ES-I3 (cell line): ENCODE measurements at regions not wholly inside any gene's neighbourhood (a gene's known extent, or its start where the extent isn't known, plus 50 kb on each side); places are given as distances from the start of the nearest gene placed in this dataset.

Experiments
- H3K36me3 ChIP-seq: 2 replicates; pipeline ENCODE4 v1.6.1; 2013; ENCODE audit warnings: mild to moderate bottlenecking, low read length, control low read depth, moderate library complexity; ENCODE audit not compliant: insufficient read depth
- H3K4me1 ChIP-seq: 2 replicates; pipeline ENCODE4 v1.6.1; 2013; ENCODE audit warnings: mild to moderate bottlenecking, control low read depth, low read length; ENCODE audit not compliant: insufficient read depth
- H3K9ac ChIP-seq: 2 replicates; pipeline ENCODE4 v1.6.1; 2013; ENCODE audit warnings: low read depth, mild to moderate bottlenecking, low read length, moderate library complexity
- H3K9me3 ChIP-seq: 2 replicates; pipeline ENCODE4 v1.6.1; 2013; ENCODE audit warnings: mild to moderate bottlenecking, low read length, moderate library complexity; ENCODE audit not compliant: control insufficient read depth, insufficient read depth

GRCh38 chr1:184289825-184290550 is 96.8 kb upstream of the C1orf21 start:
- H3K36me3 ChIP-seq, result no peaks in the 10 kb centered on the region
- no peak overlapping the region for H3K9ac ChIP-seq
- H3K9me3 ChIP-seq, result peaks cover 11% of the 10 kb centered on the region; the same call in 1 of the 2 replicates
- H3K4me1 ChIP-seq, result no peaks in the 10 kb centered on the region

GRCh38 chr1:184291701-184292100 is 95.1 kb upstream of the C1orf21 start:
- Histone ChIP-seq H3K9me3 (peaks cover 7% of the 10 kb centered on the region; the same call in 1 of the 2 replicates), H3K9ac (no peak overlapping the region), H3K4me1 (no peaks in the 10 kb centered on the region), H3K36me3 (no peaks in the 10 kb centered on the region)

- H3K9me3 ChIP-seq, result peaks cover 7% of the 10 kb centered on the region; the same call in 1 of the 2 replicates
- no peak overlapping the region for H3K9ac ChIP-seq
- H3K4me1 ChIP-seq, result no peaks in the 10 kb centered on the region
- no peaks in the 10 kb centered on the region for H3K36me3 ChIP-seq
Measured at GRCh38 chr1:184292101-184292500, 94.7 kb upstream of the C1orf21 start.

GRCh38 chr1:184294101-184294500 is 92.7 kb upstream of the C1orf21 start:
- Histone ChIP-seq H3K9me3 (peaks cover 7% of the 10 kb centered on the region; the same call in 1 of the 2 replicates), H3K4me1 (peaks cover 5% of the 10 kb centered on the region), H3K36me3 (no peaks in the 10 kb centered on the region), H3K9ac (no peak overlapping the region)

GRCh38 chr1:184296466-184297243 is 90.2 kb upstream of the C1orf21 start:
- no peaks in the 10 kb centered on the region for H3K9me3 ChIP-seq

GRCh38 chr1:184297244-184297750 is 89.5 kb upstream of the C1orf21 start:
- Histone ChIP-seq H3K9ac (no peak overlapping the region), H3K9me3 (no peaks in the 10 kb centered on the region), H3K4me1 (peaks cover 5% of the 10 kb centered on the region), H3K36me3 (no peaks in the 10 kb centered on the region)

More at GRCh38 chr1:184296466-184297243, 90.2 kb upstream of the C1orf21 start:
- no peaks in the 10 kb centered on the region for H3K36me3 ChIP-seq
- H3K9ac ChIP-seq, result no peak overlapping the region
- peaks cover 5% of the 10 kb centered on the region for H3K4me1 ChIP-seq

- Histone ChIP-seq H3K36me3 (no peaks in the 10 kb centered on the region), H3K9me3 (no peaks in the 10 kb centered on the region; the same call in 1 of the 2 replicates), H3K4me1 (peaks cover 5% of the 10 kb centered on the region), H3K9ac (no peak overlapping the region)
Measured at GRCh38 chr1:184298440-184299405, 88.1 kb upstream of the C1orf21 start.

- Histone ChIP-seq H3K9ac (no peak overlapping the region), H3K9me3 (no peaks in the 10 kb centered on the region; the same call in 1 of the 2 replicates), H3K4me1 (peaks cover 5% of the 10 kb centered on the region), H3K36me3 (no peaks in the 10 kb centered on the region)
Measured at GRCh38 chr1:184299406-184299790, 87.4 kb upstream of the C1orf21 start.

GRCh38 chr1:184299796-184300195 is 87.0 kb upstream of the C1orf21 start:
- H3K9me3 ChIP-seq, result no peaks in the 10 kb centered on the region; the same call in 1 of the 2 replicates
- H3K36me3 ChIP-seq, result no peaks in the 10 kb centered on the region
- H3K4me1 ChIP-seq, result peaks cover 5% of the 10 kb centered on the region
- no peak overlapping the region for H3K9ac ChIP-seq

GRCh38 chr1:184300446-184300845 is 86.4 kb upstream of the C1orf21 start:
- no peak overlapping the region for H3K9ac ChIP-seq
- H3K36me3 ChIP-seq, result no peaks in the 10 kb centered on the region
- H3K9me3 ChIP-seq, result no peaks in the 10 kb centered on the region; the same call in 1 of the 2 replicates
- H3K4me1 ChIP-seq, result peaks cover 5% of the 10 kb centered on the region

GRCh38 chr1:184301227-184301626 is 85.6 kb upstream of the C1orf21 start:
- Histone ChIP-seq H3K4me1 (peaks cover 5% of the 10 kb centered on the region), H3K9me3 (no peaks in the 10 kb centered on the region; the same call in 1 of the 2 replicates), H3K36me3 (no peaks in the 10 kb centered on the region), H3K9ac (no peak overlapping the region)

- Histone ChIP-seq H3K36me3 (no peaks in the 10 kb centered on the region), H3K9ac (no peak overlapping the region), H3K4me1 (peaks cover 5% of the 10 kb centered on the region), H3K9me3 (no peaks in the 10 kb centered on the region; the same call in 1 of the 2 replicates)
Measured at GRCh38 chr1:184302346-184302745, 84.5 kb upstream of the C1orf21 start.

- Histone ChIP-seq H3K9ac (no peak overlapping the region), H3K36me3 (no peaks in the 10 kb centered on the region), H3K9me3 (no peaks in the 10 kb centered on the region), H3K4me1 (no peaks in the 10 kb centered on the region)
Measured at GRCh38 chr1:184310157-184310819, 76.5 kb upstream of the C1orf21 start.
